ENCODE measurements at regions not wholly inside any gene's neighbourhood (a gene's known extent, or its start where the extent isn't known, plus 50 kb on each side); places are given as distances from the start of the nearest gene placed in this dataset.

DNA sequence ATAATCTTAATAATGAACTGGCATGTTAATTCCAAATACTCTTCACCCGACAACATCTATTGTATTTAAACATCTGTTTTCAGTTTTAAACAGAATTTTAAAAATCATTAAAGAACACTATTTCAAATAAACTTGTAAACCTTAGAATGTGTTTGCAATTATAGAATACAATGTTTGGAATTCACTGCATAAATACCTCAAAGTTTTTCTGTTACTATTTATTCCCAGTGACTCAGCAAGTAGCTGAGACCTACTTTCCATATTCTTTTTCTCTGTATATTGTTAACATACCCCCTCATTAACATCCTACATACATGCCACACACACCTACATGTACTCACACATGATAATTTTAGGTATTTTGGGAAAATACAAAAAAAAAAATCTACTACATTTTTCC is 1134.3 kb downstream of the SLITRK1 start:
- TF ChIP-seq, protein P1, sequence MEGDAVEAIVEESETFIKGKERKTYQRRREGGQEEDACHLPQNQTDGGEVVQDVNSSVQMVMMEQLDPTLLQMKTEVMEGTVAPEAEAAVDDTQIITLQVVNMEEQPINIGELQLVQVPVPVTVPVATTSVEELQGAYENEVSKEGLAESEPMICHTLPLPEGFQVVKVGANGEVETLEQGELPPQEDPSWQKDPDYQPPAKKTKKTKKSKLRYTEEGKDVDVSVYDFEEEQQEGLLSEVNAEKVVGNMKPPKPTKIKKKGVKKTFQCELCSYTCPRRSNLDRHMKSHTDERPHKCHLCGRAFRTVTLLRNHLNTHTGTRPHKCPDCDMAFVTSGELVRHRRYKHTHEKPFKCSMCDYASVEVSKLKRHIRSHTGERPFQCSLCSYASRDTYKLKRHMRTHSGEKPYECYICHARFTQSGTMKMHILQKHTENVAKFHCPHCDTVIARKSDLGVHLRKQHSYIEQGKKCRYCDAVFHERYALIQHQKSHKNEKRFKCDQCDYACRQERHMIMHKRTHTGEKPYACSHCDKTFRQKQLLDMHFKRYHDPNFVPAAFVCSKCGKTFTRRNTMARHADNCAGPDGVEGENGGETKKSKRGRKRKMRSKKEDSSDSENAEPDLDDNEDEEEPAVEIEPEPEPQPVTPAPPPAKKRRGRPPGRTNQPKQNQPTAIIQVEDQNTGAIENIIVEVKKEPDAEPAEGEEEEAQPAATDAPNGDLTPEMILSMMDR (IDR thresholded peaks at IDR 0.05), result no peak
- TF ChIP-seq POLR2AphosphoS5 (IDR thresholded peaks at IDR 0.05) (no peak), POLR2A (IDR thresholded peaks at IDR 0.05) (no peak)

Measured in sigmoid colon (tissue), 4 donors.